KG1 (cell line): ENCODE measurements at regions not wholly inside any gene's neighbourhood (a gene's known extent, or its start where the extent isn't known, plus 50 kb on each side); places are given as distances from the start of the nearest gene placed in this dataset.

ENCODE experiments used
- DNase-seq: peaks from one replicate; lab custom pipeline; 2025; lab: John Stamatoyannopoulos, UW

DNA sequence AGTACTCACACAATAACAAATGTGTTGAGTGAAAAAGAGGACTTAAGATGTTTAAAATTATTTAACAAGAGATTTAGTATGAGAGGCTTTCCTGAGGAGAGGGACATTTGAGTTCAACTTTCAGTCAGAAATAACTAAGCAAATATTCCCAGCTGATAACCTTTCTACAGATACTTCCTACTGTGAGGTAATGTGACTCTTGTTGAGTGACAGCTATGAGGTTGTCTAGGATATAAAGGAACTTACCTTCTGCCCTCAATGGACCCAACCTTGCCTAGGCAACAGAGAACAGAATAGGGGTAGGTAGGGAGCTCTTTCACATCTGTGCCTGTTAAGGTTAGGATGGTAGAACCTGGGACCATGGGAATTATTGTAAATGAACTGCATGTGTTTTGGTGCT lies 54.7 kb downstream of the GLUD2 start:
- DNase-seq: no peak

DNA sequence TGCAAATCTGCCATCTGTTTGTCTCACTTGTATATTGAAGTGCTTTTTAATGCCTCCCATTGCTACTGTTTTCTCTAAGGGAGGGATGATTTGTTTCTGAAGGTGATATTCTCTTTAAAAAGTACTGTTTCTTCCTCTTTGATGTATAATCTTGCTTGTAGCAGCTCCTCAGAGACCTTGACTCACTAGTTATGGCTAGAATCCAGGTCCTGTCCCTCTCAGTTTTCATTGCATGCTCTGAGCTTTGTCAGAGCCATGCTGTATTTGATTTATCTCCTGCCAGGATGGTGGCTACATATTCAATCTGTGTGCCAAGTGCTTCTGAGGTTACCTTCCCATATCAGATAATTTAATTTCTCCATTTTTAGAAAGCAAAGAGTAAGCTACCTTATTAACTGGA lies 56.0 kb downstream of the GLUD2 start:
- DNase-seq: no peak

DNA sequence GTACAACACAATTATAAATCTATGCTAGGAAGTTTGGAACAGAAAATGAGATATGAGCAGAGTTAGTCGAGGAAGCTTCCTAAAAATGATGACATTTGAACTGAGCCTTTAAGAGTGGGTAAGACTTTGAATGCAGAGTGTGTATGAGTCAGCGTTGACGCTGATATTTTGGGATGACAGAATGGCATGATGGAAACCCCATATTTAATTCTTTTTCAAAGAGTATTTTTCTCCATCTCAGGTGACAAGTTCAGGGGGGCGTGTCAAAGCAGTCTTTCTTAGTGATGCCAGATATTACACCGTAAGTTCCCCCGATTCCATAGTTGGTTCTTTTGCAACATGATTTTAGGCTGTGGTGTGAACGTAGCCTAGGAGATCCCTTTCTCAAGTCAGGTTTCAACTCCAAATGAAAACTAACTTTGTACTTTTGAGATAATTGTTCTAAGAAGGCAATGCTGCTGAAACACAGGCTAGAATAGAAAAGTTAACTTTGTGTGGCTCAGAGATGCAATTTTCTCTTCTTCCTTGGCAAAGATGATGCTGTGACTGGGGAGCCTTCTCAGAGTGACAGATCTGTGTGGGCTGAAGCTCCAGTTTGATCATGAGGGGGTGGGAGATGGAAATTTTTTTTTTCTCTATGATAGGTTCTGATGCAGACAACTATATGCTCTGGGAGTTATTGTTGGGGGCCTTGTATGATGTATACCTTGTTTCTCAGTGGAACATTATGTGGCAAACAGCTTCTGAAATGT lies 59.2 kb downstream of the GLUD2 start:
- DNase-seq: no peak

DNA sequence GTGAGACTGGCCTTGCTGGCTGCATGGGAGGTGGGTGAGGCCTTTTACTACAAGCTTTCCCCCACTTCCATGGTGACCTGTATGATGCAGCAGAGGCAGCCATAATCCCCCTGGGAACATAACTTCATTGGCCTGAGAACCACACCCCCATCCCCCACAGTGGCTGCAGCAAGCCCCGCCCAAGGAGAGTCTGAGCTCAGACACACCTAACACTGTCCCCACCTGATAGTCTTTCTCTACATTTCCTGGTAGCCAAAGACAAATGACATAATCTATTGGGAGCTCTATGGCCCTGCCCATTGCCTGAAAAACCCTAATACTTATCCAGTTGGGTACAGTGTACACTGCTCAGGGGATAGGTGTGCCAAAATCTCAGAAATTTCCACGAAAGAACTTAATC lies 62.6 kb downstream of the GLUD2 start:
- DNase-seq: no peak

DNA sequence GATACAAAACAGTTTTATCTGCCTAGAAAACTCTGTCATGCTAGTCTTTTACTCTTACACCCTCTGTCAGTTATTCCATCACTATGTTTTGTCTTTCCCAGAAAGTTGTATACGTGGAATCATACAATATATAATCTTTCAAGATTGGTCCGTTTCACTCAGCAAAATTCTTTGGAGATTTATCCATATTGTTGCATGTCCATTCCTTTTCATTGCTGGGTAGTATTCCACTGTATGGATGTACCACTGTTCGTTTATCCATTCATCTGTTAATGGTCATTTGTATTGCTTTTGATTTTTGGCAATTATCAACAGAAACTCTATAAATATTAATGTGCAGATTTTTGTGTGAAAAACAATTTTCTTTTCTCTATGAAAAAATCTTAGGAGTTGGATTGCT lies 63.1 kb downstream of the GLUD2 start:
- no peak for DNase-seq

DNA sequence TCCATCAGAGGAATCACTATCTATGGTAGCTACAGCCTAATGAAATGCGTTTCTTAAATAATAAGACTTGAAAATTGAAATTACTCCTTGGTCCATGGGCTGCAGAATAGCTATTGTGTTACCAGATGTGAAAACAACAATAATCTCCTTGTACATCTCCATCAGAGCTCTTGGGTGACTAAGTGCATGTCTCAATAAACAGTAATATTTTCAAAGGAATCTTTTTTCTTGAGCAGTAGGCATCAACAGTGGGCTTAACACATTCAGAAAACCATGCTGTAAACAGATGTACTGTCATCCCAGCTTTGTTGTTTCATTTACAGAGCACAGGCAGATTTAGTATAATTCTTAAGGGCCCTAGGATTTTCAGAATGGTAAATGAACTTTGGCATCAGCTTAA lies 67.3 kb downstream of the GLUD2 start:
- no peak for DNase-seq

DNA sequence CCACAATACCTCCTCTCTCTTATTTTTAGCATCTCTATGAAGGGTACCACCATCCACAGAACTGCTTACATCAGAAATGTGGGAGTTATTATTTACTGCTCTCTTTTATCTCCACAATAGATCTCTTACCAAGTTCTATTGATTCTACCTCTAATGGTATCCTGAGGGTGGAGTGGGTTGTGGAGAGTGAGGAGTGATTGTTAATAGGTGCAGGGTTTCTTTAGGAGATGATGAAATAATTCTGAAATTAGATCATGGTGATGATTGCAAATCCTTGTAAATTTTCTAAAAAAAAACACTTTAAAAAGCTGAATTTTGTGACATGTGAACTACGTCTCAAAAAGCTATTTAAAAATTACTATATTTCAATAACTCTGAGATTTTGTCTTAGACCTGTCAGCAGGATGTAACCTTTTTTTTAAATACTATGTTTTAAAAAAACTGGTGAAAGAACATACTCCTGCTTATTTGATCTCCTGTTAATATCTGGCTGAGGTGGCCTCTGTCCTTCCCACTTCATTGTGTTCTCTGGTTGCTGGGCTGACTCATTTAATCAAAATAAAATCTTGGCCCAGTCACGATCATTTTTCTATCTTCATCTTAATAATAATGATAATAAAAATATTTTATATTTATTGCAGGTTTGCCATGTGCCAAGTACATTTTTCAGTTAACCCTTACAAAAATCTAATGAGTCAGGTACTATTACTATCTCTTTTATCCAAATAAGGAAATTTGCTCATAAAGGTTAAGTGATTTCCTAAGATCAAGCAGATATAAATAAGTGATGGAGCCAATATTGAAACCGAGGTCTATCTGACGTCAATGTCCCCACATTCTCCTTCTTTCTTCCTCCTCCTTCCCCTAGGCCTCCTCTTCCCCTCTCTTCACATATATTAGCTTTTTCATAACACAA lies 73.5 kb downstream of the GLUD2 start:
- no peak for DNase-seq

DNA sequence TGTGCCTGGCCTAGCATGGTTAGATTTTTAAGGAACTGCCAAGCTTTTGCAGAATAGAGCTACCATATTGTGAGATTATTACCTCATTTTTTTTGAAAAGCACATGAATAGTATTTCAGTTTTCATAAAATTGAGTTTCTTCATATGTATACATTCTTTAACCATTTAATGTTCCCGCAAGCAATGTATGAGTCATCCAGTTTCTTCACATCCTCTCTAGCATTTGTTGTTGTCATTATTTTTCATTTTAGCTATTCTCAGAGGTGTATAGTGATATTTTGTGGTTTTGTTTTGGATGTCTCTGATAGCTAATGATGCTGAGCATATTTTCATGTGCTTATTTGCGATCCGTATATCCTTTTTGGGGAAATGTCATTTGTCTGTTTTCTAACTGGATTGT lies 74.9 kb downstream of the GLUD2 start:
- DNase-seq: no peak

DNA sequence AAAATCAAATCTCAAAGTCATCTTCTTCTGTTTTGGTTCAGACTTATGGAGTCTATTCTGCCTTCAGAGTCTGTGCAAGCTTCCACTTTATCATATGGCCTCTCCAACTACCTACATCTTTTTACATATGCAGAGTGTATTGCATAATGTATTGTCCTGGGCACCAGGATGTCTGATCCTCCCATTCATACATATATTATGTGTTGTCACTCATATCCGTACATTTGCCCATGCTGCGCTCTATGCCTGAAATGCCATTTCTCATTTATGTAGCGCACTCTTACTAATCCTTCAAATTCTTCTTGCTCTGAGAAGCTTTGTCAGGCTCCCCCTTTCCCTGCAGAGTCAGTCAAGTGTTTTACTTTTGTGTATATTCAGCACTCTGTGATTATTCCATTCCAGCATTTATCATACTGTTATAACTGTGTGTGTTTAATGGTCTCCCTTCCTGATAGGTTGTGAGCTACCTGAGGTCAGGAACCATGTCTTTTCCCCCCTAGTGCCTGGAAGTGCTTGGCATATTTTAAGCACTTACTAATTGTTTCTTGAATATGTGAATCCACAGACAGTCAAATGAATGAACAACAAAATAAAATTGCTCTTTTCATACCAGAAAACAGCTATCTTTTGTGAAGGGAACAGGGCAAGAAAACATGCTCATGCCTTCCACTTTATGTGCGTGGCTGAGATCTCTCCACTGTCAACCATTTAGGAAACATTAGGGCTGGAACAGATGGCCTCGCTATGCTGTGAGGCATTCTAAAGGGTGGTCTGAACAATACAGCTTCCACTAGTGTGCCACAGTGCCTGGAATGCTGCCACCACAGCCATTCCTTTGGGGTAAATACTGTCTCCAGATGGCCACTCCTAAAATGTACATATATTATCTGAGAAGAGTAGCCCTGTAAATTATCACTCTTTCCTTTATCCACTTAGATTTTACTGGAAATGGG lies 81.8 kb downstream of the GLUD2 start:
- DNase-seq: no peak

DNA sequence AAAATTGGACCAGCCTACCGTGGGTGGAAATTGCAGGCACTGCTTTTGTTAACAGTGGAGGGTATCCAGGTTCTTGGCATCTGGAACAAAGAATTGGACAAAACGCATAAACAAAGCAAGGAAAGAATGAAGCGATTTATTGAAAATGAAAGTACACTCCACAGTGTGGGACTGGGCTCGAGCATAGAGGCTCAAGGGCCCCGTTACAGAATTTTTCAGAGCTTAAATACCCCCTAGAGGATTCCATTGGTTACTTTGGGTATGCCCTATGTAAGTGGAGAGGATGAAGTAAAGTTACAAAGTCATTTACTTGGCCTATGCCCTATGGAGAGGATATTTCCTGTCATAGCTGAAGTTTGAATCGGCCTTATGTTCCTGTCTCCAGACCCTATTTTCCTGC lies 85.3 kb downstream of the GLUD2 start:
- DNase-seq: no peak

DNA sequence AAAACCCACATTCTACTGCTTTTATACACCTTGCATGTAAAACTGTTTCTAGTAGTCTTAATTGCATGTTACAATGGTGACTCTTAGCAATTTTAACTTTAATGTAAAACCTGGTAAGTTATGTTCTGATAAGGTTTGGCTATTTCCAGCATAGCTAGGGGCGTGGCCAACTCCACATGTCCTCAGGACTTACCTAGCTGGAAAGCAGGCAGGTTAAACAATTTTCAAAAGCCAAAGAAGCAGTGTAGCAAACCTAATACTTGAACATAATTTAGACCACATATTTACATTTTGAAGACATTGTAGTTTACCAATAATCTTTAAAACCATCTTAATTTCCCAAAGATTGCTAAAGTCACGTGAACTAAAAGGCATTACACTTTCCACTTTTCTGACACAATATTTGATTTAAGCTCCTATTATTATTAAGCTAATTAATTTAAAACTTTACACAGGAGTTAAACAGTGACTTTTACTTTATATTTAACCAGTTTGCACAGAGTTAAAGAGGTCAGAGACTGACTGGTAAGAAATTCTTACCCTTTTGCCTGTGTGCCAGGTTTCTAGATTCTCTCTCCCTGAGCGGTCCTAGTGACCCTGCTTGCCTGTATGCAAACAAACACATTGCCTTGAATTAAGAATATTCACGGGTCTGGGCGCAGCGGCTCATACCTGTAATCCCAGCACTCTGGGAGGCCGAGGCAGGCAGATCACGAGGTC lies 88.2 kb downstream of the GLUD2 start:
- no peak for DNase-seq

DNA sequence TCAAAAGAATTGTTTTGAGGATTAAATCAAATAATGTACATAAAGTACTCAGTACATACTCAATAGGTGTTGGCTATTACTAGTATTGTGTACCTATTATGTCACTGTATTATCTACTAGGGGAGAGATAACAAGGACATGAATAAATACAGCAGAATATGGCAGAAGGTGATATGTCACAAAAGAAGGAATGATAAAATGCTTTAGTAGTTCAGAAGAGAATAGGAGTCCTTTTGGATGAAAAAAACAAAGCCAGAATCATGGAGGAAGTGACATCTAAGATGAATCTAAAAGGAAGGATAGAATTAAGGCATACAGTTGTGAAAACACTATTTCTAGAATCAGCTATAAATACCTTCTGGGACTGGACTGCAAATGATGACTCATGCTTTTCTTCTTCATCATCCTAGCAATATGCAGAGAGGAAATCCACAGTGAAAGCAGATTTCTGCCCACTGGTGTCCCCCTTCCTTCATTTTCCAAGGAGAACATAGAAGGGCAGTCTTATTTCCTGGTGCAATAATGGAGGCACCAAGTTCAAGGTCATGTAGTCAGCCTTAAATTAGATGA lies 98.7 kb downstream of the GLUD2 start:
- DNase-seq: no peak

DNA sequence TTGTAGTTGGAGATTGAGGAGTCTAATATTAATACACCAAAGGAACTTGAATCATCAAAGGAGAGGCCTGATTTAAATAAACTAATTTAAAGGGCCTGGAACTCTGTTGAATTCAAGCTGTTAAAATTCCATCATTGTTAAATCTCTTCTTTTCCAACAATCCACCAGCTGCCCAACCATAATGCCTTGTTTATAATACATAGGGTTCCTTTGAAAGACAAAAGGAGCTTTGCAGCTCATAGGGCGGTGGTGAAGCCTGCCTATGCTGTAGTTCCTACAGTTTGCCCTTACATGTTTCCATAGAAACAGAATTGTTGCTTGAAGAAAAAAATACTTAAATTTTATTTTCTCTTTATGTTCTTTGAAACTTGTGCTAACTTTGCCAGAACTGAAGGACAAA lies 102.8 kb downstream of the GLUD2 start:
- DNase-seq: no peak

DNA sequence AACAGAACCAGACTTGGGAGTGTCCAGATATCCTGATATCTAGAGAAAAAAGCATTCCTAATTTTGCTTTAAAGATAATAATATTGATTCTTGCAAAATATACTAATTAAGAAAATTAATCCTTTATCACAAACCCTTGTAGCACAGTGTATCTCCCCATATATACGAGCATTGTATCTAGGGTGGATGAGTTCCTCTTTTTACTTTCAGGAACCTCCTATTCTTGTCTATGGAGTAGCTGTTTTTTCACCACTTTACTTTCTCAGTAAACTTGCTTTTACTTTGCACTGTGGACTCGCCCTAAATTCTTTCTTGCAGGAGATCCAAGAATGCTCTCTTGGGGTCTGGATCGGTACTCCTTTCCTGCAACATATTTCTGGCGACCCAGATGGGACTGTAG lies 103.9 kb downstream of the GLUD2 start:
- DNase-seq: no peak

DNA sequence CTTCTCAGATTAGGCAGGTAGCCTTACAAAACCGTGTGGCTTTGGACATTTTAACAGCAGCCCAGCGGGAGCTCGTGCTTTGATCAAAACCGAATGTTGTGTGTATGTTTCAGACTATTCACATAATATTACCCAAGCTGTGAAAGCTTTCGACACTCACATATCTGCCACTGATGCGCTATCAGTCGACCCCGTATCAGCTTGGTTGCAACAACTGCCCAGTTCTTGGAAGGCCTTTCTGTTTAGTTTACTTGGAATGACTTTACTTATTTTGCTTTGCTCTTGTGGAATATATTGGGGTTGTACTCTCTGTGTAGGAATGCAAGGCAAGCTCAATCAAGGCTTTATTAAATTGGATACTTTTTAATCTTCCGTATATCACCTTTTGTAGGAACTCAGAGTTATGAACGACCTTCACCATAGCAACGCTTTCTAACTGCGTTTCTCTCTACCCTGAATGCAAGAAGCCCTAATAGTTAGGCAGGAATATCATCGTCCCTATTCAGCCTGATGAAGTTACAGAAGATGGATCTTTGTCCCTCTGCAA lies 107.5 kb downstream of the GLUD2 start:
- no peak for DNase-seq

DNA sequence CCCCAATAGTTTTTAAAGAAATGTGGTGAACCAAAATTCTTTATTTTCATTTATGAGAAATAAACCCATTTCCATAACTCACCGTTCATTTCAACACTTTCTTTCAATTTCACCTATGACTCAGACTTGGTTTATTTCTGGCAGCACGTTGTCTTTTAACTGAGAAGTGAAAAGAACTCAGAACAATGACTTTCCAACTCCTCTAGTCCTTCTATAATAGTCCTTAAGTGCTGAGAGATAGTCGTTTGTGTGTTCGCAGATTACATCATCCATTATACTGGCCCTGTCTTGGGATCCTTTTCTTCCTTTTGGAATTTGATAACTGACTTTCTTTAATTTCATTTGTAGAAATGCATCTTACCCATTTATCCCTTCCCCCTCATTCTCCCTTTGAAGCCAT lies 113.6 kb downstream of the GLUD2 start:
- no peak for DNase-seq

DNA sequence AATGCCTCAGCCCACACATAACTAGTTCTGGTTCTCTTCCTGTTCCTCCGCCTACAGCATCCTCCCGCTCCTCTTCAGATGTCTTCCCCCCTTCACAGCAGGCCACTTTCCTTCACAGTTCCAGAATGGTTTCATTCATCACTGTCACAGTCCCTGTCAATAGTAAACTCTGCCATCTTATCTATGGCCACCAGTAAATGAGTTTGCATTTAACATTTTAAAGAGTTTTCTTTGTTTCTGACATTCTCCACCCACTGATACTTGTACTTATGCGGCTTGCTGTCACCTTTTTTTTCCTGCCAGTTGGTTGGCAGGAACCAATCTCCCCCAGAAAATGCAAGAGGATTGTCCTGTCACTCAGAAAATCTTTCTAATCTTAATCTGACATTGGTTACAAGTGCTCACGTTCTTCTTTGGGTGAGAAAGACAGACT lies 114.1 kb downstream of the GLUD2 start:
- no peak for DNase-seq

DNA sequence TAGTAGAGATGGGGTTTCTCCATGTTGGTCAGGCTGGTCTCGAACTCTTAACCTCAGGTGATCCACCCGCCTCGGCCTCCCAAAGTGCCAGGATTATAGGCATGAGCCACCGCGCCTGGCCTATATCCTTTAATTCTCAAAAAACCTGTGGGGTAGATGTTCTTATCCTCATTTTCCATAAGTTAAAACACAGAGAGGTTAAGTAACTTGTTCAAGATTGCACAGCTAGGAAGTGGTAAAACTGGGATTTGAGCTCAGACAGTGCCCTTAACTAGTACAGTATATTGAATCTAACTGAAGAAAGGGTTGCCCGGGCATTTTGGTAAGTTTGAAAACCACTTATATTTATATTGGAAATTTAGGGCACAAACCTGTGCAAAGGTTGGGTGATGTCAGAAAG lies 116.0 kb downstream of the GLUD2 start:
- no peak for DNase-seq

DNA sequence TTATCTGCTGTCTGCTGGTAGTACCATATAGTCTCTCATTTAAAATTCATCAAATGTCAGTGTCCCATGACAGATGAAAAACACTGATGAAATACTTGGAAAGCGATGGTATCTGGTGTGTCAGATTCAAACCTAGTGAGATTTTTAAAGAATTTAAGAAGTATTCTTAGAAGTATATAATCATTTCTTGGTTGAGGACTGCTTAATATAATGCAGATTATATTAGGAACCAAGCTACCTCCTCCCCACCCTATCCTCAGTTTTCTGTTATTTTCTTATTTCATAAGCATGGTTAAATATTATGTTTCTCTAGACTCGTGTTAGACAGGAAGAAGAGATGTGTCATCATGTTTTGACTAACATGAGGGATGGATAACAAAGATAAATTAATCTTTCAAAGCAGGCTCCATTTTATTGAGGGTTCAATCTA lies 118.5 kb downstream of the GLUD2 start:
- DNase-seq: no peak

DNA sequence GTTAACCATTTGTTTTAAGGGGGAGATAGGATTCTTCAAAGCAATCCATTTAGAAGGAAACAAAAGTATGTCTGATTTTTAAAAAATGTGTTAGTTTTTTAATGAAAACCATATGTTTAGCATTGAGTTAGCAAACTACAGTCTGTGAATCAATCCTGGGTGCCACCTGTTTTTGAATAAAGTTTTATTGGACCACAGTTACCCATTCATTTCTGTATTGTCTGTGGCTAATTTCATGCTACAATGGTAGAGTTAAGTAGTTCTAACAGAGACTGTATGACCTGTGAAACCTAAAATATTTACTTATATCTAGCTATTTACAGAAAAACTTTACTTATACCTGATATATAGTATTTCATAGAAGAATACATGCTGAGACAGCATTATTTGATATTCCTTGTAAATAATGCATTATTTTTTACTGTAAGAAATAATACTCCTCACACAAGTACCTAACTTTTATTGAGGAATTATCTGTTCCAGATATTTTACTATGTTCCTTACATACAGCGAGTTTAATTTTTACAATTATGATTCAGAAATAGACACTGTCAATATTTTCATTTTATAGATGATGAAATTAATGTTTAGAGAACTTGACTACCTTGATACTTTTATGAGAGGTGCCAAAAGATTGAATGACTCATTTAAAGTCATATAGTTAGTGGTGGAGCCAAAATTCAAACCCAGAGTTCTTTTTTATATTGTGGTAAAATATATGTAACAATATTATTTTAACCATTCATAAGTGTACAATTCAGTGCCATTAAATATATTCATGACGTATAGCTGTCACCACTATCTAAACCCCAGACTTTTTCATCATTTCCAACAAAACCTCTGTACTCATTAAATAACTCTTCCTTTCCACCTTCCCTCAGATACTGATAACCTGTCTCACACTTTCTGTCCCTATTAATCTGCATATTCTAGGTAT lies 122.0 kb downstream of the GLUD2 start:
- no peak for DNase-seq
